ENCODE measurements at regions not wholly inside any gene's neighbourhood (a gene's known extent, or its start where the extent isn't known, plus 50 kb on each side); places are given as distances from the start of the nearest gene placed in this dataset.

DNA sequence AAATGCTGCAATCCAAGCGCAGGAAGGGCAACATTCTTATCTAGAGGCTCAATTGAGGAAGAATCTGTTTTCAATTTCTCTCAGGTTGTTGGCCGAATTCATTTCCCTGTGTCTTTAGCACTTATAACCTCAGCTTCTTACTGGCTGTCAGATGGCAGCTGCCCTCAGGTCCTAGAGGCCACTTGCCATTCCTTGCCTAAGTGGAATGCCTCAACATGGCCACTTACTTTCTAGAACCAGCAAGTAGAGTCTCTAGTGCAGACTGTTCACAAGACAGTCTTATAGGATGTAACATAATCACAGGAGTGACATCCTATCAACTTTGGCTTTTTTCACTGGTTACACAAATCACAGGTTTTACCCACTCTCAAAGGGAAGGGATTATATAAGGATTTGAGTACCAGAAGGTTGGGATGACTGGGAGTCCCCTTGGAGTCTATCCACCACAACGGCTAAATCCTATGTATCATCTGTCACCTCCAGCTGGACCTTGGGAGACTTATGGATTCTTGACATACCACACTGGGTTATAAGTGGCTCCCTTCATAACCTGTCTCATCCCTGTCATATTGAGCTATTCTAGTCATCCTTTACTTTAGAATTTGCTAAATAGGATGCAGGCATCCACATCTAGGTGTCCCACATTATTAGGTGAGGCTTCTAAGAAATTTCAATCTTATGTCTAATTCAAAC, 297.9 kb upstream of the CTSO start:
- no peaks in the 10 kb centered on the region for H3K4me1 ChIP-seq (ENCODE audit: insufficient read depth)
- no peaks in the 10 kb centered on the region for H3K36me3 Mint-ChIP-seq (ENCODE audit: low read depth)
- H3K27ac ChIP-seq (ENCODE audit: low read depth), result no peak overlapping the region
- ATAC-seq (no peak), DNase-seq (ENCODE audit: low spot score) (no peak)
- TF ChIP-seq REST (IDR thresholded peaks at IDR 0.05; ENCODE audit: unreplicated experiment) (no peak), ETS1 (IDR thresholded peaks at IDR 0.05) (no peak), NANOG (IDR thresholded peaks at IDR 0.05; ENCODE audit: borderline replicate concordance) (no peak), ZNF114 (CRISPR knock-in tag; IDR thresholded peaks at IDR 0.05) (no peak), CREB1 (CRISPR knock-in tag; IDR thresholded peaks at IDR 0.05; ENCODE audit: low read depth) (no peak), ZNF331 (CRISPR knock-in tag; IDR thresholded peaks at IDR 0.05; ENCODE audit: low read depth) (no peak), STAT1 (IDR thresholded peaks at IDR 0.05; ENCODE audit: unreplicated experiment) (no peak), POLR2AphosphoS5 (IDR thresholded peaks at IDR 0.05; ENCODE audit: low read depth) (no peak), EZH2phosphoT487 (IDR thresholded peaks at IDR 0.05; ENCODE audit: unreplicated experiment) (no peak), JUNB (IDR thresholded peaks at IDR 0.05; ENCODE audit: unreplicated experiment) (no peak), EZH2 (IDR thresholded peaks at IDR 0.05; ENCODE audit: low read depth, unreplicated experiment) (no peak)
- TF ChIP-seq, protein P1, sequence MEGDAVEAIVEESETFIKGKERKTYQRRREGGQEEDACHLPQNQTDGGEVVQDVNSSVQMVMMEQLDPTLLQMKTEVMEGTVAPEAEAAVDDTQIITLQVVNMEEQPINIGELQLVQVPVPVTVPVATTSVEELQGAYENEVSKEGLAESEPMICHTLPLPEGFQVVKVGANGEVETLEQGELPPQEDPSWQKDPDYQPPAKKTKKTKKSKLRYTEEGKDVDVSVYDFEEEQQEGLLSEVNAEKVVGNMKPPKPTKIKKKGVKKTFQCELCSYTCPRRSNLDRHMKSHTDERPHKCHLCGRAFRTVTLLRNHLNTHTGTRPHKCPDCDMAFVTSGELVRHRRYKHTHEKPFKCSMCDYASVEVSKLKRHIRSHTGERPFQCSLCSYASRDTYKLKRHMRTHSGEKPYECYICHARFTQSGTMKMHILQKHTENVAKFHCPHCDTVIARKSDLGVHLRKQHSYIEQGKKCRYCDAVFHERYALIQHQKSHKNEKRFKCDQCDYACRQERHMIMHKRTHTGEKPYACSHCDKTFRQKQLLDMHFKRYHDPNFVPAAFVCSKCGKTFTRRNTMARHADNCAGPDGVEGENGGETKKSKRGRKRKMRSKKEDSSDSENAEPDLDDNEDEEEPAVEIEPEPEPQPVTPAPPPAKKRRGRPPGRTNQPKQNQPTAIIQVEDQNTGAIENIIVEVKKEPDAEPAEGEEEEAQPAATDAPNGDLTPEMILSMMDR (conservative IDR thresholded peaks at IDR 0.05; ENCODE audit: low read depth in 2 of 2), result no peak
- TF ChIP-seq, protein P2, sequence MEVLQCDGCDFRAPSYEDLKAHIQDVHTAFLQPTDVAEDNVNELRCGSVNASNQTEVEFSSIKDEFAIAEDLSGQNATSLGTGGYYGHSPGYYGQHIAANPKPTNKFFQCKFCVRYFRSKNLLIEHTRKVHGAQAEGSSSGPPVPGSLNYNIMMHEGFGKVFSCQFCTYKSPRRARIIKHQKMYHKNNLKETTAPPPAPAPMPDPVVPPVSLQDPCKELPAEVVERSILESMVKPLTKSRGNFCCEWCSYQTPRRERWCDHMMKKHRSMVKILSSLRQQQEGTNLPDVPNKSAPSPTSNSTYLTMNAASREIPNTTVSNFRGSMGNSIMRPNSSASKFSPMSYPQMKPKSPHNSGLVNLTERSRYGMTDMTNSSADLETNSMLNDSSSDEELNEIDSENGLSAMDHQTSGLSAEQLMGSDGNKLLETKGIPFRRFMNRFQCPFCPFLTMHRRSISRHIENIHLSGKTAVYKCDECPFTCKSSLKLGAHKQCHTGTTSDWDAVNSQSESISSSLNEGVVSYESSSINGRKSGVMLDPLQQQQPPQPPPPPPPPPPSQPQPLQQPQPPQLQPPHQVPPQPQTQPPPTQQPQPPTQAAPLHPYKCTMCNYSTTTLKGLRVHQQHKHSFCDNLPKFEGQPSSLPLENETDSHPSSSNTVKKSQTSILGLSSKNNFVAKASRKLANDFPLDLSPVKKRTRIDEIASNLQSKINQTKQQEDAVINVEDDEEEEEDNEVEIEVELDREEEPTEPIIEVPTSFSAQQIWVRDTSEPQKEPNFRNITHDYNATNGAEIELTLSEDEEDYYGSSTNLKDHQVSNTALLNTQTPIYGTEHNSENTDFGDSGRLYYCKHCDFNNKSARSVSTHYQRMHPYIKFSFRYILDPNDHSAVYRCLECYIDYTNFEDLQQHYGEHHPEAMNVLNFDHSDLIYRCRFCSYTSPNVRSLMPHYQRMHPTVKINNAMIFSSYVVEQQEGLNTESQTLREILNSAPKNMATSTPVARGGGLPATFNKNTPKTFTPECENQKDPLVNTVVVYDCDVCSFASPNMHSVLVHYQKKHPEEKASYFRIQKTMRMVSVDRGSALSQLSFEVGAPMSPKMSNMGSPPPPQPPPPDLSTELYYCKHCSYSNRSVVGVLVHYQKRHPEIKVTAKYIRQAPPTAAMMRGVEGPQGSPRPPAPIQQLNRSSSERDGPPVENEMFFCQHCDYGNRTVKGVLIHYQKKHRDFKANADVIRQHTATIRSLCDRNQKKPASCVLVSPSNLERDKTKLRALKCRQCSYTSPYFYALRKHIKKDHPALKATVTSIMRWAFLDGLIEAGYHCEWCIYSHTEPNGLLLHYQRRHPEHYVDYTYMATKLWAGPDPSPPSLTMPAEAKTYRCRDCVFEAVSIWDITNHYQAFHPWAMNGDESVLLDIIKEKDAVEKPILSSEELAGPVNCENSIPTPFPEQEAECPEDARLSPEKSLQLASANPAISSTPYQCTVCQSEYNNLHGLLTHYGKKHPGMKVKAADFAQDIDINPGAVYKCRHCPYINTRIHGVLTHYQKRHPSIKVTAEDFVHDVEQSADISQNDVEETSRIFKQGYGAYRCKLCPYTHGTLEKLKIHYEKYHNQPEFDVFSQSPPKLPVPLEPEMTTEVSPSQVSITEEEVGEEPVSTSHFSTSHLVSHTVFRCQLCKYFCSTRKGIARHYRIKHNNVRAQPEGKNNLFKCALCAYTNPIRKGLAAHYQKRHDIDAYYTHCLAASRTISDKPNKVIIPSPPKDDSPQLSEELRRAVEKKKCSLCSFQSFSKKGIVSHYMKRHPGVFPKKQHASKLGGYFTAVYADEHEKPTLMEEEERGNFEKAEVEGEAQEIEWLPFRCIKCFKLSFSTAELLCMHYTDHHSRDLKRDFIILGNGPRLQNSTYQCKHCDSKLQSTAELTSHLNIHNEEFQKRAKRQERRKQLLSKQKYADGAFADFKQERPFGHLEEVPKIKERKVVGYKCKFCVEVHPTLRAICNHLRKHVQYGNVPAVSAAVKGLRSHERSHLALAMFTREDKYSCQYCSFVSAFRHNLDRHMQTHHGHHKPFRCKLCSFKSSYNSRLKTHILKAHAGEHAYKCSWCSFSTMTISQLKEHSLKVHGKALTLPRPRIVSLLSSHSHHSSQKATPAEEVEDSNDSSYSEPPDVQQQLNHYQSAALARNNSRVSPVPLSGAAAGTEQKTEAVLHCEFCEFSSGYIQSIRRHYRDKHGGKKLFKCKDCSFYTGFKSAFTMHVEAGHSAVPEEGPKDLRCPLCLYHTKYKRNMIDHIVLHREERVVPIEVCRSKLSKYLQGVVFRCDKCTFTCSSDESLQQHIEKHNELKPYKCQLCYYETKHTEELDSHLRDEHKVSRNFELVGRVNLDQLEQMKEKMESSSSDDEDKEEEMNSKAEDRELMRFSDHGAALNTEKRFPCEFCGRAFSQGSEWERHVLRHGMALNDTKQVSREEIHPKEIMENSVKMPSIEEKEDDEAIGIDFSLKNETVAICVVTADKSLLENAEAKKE (CRISPR knock-in tag; IDR thresholded peaks at IDR 0.05), result no peak
- no peaks in the 10 kb centered on the region for H3K27me3 Mint-ChIP-seq (ENCODE audit: insufficient read depth, low read depth, poor library complexity)
- no peak overlapping the region for H3K4me3 Mint-ChIP-seq
- no peaks in the 10 kb centered on the region for H3K27me3 ChIP-seq (ENCODE audit: insufficient read depth)
- H4K20me1 ChIP-seq (replicated peaks; ENCODE audit: insufficient read depth), result no peaks in the 10 kb centered on the region
- H3K9me3 Mint-ChIP-seq, result no peaks in the 10 kb centered on the region
- no peaks in the 10 kb centered on the region for H3F3A ChIP-seq (replicated peaks; ENCODE audit: low read depth)
- no peaks in the 10 kb centered on the region for H3K9me2 ChIP-seq (ENCODE audit: insufficient read depth)
- no peaks in the 10 kb centered on the region for H3K36me3 ChIP-seq (ENCODE audit: insufficient read depth)
- H3K4me2 ChIP-seq, result no peak overlapping the region
- no peak overlapping the region for H3K4me3 ChIP-seq
- no peaks in the 10 kb centered on the region for H3K4me1 Mint-ChIP-seq
- no peak overlapping the region for H3K27ac Mint-ChIP-seq
- no peak overlapping the region for H2AFZ ChIP-seq
- H3K79me2 ChIP-seq (replicated peaks; ENCODE audit: insufficient read depth), result no peaks in the 10 kb centered on the region

Measured in GM23338 (cell line).